ENCODE measurements at regions not wholly inside any gene's neighbourhood (a gene's known extent, or its start where the extent isn't known, plus 50 kb on each side); places are given as distances from the start of the nearest gene placed in this dataset.

DNA sequence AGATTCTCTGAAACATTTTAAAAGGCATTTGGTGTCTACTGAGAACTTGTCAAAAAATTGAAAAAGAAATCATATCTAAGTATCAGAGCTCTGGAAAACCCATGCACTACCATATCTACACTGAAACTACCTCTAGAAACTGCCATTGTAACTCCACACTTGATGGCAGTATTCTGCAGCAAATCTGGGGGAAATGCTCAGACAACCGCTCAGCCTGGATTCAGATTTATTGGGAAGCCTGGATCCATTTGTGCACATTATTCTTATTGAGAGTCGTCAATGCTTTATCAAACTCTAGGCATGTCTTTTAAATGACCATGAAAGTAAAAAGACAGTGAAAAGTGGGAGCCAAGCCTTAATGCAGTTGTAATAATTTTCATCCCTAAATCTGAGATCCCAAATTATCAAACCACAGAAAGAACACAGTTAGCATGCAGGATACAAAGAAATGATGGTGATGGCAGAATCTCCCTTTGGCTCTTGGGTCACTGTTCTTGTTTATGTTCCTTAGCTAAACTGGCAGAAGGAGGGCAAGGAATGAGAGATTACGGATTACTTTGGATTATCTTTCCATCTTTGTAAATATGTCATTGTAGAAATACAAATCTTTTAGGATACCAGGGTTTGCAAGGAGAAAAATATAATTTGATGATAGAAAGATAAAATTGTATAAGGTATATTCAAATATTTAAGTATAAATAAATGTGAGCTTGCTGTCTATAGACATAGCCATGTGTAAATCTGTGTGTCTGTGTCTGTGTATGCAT is 512.1 kb upstream of the SYT4 start:
- TF ChIP-seq, protein P1, sequence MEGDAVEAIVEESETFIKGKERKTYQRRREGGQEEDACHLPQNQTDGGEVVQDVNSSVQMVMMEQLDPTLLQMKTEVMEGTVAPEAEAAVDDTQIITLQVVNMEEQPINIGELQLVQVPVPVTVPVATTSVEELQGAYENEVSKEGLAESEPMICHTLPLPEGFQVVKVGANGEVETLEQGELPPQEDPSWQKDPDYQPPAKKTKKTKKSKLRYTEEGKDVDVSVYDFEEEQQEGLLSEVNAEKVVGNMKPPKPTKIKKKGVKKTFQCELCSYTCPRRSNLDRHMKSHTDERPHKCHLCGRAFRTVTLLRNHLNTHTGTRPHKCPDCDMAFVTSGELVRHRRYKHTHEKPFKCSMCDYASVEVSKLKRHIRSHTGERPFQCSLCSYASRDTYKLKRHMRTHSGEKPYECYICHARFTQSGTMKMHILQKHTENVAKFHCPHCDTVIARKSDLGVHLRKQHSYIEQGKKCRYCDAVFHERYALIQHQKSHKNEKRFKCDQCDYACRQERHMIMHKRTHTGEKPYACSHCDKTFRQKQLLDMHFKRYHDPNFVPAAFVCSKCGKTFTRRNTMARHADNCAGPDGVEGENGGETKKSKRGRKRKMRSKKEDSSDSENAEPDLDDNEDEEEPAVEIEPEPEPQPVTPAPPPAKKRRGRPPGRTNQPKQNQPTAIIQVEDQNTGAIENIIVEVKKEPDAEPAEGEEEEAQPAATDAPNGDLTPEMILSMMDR (IDR thresholded peaks at IDR 0.05; ENCODE audit: insufficient read depth, low read length): peak; percentile 46
- no peak overlapping the region for H3K4me3 ChIP-seq (ENCODE audit: low read depth, low read length)
- peak; percentile 62 for DNase-seq (ENCODE audit: low read depth)

DNA sequence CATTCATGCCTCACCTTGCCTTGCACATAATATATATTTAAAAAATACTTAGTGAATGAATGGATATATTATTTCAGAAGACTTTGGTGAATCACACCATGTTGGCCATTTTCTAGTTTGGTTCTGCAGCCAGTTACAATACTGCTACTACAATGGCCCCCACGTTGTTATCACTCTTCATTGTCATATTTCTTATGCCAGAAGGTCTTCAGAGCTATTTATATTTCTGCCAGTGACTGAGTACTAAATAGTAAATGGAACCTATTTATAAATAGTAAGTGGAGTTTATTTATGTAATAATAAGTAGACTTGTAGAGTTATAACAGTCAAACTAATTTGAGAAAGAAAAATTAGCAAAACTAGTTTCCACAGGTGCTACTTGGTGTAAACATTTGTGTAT is 516.6 kb upstream of the SYT4 start:
- DNase-seq (ENCODE audit: low read depth): no peak
- TF ChIP-seq, protein P1 (IDR thresholded peaks at IDR 0.05; ENCODE audit: insufficient read depth, low read length): no peak
- H3K4me3 ChIP-seq (ENCODE audit: low read depth, low read length): no peak overlapping the region

DNA sequence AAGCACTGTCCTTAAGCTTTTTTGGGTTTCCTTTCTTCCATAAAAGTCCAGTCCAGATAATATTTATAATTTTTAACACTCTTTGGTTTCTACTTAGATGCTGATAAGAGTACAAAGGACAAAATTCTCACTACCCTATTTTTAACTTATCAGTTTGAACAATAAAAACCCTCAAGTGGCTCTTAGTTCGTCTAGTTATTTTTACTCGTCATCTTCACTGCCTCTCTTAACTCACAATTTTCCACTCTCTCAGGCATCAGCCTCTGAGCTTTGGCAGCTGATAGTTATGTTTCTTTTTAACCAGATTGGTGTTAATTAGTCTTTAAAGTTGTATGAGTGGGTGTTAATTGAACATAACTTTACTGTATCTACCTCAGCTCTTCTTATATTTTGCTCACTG is 517.1 kb upstream of the SYT4 start:
- TF ChIP-seq, protein P1 (IDR thresholded peaks at IDR 0.05; ENCODE audit: insufficient read depth, low read length): no peak
- H3K4me3 ChIP-seq (ENCODE audit: low read depth, low read length): no peak overlapping the region
- DNase-seq (ENCODE audit: low read depth): no peak

DNA sequence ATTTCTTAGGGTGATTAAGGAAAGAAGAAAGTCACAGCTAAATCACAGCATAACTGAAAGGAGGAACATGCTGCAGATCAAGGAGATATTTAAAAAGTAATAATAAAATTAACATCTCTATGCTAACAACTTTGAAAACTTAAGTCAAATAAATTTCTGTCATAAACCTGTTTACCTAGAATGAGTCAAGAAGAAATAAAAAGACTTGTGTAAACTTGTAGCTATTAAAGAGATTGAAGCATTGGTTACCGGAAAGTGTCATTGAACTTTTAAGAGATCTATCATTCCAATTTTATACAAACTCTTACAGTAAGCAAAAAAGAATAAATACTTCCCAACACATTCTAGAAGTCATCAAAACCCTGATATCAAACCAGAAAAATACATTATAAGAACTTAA is 520.1 kb upstream of the SYT4 start:
- DNase-seq (ENCODE audit: low read depth): no peak
- TF ChIP-seq, protein P1 (IDR thresholded peaks at IDR 0.05; ENCODE audit: insufficient read depth, low read length): no peak
- H3K4me3 ChIP-seq (ENCODE audit: low read depth, low read length): no peak overlapping the region

DNA sequence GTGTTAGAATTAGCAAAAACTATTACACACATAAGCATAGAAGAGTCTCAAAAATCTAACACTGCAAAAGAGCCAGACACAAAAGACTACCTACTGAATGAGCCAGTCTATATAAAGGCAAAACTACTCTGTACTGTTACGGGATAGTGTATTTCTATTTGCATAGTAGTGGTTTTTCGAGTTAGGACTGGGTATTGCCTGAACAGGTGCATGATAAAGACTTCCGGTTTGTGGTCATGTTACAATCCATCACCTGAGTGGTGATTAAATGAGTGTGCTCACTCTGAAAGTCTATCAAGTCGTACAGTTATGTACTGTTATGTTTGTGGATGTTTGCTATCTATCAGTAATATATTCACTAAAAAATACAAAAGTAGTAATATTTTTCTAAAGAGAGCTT is 523.3 kb upstream of the SYT4 start:
- TF ChIP-seq, protein P1 (IDR thresholded peaks at IDR 0.05; ENCODE audit: insufficient read depth, low read length): no peak

DNA sequence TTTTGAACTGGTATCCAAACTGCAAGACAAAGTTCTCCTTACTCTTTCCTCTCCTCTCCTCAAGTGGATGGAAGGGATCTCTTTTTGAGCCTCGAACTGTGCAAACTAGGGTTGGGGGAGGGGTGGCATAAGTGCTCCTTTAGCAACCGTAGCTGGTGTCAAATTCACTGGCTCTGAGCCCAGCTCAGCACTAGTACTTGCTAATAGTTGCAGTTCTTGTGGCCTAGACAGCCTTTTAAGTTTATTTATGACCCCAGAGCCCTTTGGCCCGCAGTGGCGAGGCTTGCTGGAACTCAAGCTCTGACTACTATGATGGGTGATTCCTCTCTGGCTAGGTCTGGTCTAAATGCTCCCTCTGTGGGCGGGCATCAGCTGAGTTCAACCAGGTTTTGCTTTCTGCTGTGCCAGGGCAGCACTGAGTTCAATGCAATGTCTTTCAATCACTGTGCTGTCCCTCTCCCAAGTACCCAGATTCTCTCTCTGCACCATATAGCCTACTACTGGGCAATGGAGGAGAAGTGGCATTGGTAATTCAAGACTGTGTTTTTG is 528.4 kb upstream of the SYT4 start:
- TF ChIP-seq, protein P1 (IDR thresholded peaks at IDR 0.05; ENCODE audit: insufficient read depth, low read length): no peak
- peak; percentile 5 for DNase-seq (ENCODE audit: low read depth)
- H3K4me3 ChIP-seq (ENCODE audit: low read depth, low read length): no peak overlapping the region

More for the DNA sequence above, 523.3 kb upstream of the SYT4 start:
- no peak for DNase-seq (ENCODE audit: low read depth)
- no peak overlapping the region for H3K4me3 ChIP-seq (ENCODE audit: low read depth, low read length)

Data from fibroblast of the aortic adventitia (primary cell).